GM03348 (cell line): ENCODE measurements at regions not wholly inside any gene's neighbourhood (a gene's known extent, or its start where the extent isn't known, plus 50 kb on each side); places are given as distances from the start of the nearest gene placed in this dataset.
"Not testable (repeated sequence)": the region's sequence is repeated elsewhere in the genome, so short reads cannot be mapped to it uniquely, and the experiment has no call there.

ENCODE experiments used
- DNase-seq: peaks from one replicate; pipeline ENCODE4 v3.0.0; 2012; ENCODE audit warnings: low spot score

DNA sequence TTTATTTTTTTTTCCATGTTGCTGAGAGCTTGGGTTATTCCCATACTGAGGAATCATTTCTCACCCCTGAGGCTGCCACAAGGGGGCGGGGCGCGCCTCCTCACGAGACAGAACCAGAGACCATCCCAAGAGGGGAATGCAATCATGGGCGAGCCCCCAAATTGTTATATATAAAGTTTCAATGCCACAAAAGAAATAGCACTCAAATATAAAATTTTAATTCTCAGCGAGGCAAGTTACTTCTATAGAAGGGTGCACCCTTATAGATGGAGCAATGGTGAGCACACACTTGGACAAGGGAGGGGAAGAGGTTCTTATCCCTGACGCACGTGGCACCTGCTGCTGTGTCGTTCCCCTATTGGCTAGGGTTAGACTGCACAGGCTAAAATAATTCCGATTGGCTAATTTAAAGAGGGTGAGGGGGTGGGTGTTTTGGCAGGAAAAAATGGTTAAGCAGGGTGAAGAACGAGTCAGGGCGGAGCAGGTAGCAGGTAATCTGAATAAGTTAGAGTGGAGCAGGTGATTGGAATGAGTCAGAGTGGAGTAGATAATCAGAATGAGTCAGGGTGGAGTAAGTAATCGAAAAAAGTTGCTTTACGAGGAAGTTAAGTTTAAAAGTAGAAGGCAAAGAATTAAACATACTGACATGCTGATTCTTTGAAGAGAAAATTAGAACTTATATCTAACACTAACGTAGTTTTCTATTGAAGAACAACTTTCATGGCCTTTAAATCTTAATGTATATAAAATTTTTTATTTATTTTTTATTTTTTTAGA is 177.5 kb downstream of the MTCL1 start:
- no peak for DNase-seq

DNA sequence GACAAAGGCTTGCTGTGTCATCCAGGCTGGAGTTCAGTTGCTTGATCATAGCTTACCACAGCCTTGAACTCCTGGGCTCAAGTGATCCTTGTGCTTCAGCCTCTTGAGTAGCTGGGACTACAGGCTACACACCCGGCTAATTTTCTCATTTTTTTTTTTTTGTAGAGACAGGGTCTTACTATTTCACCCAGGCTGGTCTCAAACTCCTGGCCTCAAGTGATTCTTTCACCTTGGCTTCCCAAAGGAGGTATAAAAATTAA is 178.0 kb downstream of the MTCL1 start:
- no peak for DNase-seq

DNA sequence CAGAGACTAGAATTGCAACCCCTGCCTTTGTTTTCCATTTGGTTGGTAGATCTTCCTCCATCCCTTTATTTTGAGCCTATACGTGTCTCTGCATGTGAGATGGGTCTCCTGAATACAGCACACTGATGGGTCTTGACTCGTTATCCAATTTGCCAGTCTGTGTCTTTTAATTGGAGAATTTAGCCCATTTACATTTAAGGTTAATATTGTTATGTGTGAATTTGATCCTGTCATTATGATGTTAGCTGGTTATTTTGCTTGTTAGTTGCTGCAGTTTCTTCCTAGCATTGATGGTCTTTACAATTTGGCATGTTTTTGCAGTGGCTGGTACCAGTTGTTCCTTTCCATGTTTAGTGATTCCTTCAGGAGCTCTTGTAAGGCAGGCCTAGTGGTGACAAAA is 182.5 kb downstream of the MTCL1 start:
- not testable (repeated sequence) for DNase-seq

DNA sequence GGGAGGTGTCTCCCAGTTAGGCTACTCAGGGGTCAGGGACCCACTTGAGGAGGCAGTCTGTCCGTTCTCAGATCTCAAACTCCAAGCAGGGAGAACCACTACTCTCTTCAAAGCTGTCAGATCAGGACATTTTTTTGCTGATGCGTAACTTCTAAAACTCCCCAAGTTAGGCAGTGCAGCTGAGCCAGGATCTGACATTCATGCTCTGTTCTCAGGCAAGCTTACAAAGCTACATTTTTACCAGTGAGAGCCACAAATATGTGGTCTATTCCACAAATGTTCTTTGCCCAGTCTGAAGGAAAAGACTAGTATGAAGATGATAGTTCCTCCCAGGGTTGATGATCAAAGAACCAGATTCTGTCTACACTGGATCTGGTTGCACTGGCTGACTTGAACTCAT is 184.1 kb downstream of the MTCL1 start:
- peak; percentile 42 for DNase-seq

DNA sequence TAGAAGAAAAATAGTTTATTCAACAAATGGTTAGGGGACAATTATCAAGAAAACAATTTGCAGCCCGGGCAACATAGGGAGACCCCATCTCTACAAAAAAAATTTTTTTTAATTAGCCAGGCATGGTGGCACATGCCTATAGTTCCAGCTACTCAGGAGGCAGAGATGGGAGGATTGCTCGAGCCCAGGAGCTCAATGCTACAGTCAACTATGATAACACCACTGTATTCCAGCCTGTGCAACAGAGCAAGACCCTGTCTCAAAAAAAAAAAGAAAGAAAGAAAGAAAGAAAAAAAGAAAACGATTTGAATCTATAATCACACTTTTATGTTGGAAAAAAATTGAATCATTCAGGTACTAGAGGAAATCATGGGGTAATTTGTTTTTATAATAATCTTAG is 185.1 kb downstream of the MTCL1 start:
- not testable (repeated sequence) for DNase-seq

DNA sequence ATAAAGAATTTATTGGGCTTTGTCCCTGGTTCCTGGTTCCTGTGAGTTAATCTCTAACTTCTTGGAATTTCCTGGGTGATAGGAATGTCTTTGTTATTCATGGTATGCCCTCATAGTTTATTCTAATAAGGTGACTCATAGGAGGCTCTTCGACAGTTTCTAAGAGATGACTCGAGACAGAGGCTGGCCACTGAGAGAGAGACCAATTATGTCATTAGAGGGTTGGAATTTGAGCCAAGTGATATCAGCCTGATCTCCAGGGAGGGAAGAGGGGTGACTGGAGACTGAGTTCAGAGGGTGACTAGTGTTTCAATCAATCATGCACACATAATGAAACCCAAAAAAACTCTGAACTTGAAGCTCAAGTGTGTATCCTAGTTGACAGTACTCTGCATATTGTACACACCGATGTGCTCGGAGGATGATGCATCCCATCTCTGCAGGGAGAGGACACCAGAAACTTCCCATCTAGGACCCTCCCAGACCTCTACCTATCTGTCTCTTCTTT is 185.7 kb downstream of the MTCL1 start:
- peak; percentile 83 for DNase-seq

DNA sequence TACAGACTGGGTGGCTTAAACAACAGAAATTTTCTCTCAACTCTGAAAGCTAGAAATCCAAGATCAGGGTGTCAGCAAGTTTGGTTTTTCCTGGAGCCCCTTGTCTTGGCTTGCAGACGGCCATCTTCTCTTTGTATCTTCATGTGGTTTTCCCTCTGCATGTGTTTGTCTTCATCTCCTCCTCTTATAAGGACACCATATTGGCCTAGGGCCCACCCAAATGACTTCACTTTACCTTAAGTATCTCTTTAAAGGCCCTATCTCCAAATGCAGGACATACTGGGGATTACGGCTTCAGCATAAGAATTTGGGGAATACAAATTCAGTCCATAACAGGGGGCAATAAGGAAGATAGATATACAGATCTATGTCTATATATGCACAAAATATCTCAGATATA is 187.9 kb downstream of the MTCL1 start:
- DNase-seq = no peak

DNA sequence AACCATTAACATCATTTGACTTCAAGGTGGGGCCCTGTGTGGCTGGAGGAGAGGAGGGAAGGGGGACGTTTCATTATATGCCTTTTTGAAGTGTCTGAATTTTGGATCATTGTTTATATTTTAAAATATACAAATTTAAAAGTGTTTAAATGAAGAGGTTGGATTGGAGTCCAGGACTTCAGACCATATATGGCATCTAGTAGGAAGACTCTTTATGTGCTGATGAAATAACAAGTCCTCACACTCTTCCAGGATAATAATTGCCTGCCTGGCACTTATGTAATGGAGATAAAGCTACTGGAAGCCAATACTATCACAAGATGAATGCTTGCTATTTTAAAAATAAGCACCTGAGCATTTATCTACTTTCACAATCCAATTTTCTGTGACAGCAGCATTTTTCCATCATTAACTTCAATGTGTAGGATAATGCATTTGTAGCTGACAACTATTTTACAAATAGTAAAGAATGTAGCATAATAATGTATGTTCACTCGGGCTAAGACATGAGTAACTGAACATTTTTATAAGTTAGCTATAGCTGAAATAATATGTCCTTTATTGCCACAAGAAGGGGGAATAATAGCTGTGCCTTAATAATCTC is 188.4 kb downstream of the MTCL1 start:
- DNase-seq = no peak

DNA sequence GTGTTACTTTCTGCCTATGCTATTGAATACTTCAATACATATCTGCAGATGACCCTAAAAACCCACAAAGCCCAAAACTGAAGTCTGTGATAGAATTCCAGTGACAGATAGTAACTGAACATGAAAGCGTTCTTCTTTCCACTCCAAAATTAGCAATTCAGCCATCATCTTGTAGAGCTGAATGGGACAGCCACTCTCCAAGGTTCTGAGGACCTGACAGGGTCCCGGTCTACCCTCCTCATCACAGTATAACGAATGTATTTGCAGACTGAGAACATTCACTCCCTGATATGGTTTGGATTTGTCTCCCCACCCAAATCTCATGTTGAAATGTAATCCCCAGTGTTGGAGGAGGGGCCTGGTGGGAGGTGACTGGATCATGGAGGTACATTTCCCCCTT is 189.5 kb downstream of the MTCL1 start:
- DNase-seq = no peak

DNA sequence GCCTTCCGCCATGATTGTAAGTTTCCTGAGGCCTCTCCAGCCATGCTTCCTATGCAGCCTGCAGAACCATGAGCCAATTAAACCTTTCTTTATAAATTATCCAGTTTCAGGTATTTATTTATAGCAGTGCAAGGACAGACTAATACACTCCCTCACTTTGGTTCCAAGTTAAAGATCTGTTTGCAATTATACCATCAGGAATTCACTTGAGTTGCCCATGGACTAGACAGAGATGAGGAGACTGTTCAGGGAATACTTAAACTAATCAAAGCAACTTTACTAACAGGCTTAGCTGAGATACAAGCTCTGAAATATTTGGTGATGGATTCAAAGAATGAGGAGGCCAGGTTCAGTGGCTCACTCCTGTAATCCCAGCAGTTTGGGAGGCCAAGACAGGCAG is 190.0 kb downstream of the MTCL1 start:
- no peak for DNase-seq

DNA sequence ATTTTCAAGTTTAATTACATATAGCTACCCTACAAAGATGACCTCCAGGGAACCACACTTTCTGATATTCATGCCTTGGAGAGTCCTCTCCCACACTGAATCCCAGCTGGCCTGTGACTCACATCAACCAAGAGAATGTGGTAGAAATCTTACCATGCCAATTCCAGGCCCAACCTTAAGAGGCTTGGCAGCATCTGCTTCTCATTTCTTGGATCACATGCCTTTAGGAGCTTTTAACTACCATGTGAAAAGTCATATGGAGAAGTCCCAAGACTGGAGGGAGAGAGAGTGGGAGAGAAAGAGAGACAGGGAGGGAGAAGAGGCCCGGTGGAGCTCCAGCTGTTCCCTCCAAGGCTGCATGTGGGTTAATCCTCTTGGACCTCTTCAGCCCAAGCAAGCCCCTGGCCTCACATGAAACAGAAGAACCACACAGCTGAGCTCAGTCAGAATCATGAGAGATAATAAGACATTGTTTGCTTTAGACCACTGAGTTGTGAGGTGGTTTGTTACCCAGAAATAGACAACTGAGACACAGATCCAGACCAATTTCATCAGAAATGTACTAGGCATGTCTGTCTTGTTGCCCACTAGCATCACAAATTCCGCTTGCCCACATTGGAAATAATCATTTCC is 190.7 kb downstream of the MTCL1 start:
- peak; percentile 74 for DNase-seq

DNA sequence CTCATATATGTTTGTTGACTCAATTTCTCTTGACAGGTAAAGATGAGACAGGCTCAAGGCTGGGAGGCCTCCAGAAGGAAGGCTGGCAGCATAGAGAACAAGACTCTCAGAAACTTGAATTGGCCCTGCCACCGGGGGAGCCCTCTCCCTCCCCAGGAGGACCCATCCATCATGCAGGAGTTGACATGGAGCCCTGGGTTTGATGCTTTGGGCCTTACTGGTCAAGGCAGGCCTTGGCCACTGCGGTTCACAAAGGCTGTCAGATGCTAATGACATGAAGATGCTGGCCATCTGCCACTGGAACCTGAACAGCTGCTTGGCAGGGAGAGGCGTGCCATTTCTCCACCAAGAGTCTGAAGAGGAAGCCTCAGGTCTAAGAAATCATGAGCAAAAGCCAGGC is 193.6 kb downstream of the MTCL1 start:
- DNase-seq = no peak

DNA sequence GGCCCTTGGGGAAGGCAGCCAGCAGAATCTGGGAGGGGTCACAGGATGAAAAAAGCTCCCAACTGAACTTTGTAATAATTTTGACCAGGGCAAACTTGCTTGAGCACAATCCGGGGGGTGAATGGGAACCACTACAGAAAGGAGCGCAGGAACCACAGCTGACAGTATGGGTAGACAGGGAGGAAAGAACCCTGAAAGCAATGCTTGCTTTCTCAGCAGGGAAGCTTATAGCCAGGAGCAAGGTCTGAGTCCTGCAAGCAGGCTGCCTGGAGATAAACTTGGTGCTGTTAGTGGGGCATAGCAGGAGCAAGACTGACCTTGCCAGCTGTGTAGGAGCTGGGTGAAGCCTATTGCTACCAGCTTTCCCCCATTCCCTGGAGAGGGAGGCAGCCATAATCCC is 195.2 kb downstream of the MTCL1 start:
- no peak for DNase-seq

DNA sequence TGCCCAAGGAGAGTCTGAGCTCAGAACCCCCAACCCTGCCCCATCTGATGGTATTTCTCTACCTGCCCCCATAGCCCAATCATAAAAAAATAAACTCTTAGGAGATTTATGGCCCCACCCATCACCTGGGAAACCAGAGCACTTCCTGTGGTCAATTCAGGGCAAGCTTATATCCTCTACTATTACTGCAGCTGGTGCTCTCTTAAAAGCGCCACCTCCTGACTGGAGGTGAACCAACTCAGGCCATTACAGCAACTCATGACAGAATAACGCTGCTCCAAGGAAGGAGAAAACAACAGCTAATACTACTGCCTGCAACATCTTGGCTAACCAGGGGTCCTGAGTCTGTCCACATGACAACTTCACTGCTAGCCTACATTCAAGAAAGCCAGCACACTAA is 195.7 kb downstream of the MTCL1 start:
- no peak for DNase-seq

DNA sequence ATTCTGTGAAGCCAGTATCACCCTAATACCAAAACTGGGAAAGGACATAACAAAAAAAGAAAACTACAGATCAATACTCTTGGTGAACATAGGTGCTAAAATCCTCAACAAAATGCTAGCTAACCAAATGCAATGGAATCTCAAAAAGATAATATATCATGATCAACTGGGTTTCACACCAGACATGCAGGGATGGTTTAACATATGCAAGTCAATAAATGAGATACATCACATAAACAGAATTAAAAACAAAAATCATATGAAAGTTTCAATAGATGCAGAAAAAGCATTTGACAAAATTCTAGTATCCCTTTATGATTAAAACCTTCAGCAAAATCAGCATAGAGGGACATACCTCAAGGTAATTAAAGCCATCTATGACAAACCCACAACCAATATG is 198.2 kb upstream of the NDUFV2 start:
- DNase-seq = no peak

DNA sequence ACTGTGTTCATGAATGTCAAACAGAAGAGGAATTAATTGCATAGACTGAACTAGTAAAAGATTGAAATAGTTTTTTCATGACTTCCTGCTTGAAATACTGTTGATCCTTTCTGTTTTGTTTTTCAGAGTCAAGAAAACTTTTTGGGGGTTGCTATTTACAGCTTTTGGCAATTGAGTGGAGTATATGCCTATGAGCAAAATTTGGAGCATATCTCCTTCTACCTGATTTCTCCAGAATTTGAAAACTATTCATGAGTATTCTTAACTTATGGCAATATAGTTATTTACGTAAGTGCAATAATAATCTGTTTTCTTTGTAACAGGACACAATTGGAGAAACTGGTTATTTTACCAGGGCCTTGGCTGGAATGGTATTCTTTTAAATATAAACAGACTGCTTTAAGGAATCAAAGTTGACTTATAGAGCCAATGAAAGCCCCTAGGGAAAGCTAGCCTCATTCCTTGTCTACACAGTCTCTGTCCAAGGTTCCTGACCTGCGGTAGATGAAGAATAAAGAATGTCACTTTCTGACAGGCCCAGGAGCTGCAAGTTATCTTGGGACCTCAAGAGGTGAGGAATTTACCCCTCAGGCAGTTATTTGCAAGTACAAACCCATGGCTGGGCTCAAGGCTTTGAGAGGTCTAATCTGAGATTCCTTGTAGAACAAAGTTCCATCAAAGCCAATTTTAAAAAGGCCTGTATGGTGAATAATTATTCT is 193.5 kb upstream of the NDUFV2 start:
- DNase-seq = no peak

DNA sequence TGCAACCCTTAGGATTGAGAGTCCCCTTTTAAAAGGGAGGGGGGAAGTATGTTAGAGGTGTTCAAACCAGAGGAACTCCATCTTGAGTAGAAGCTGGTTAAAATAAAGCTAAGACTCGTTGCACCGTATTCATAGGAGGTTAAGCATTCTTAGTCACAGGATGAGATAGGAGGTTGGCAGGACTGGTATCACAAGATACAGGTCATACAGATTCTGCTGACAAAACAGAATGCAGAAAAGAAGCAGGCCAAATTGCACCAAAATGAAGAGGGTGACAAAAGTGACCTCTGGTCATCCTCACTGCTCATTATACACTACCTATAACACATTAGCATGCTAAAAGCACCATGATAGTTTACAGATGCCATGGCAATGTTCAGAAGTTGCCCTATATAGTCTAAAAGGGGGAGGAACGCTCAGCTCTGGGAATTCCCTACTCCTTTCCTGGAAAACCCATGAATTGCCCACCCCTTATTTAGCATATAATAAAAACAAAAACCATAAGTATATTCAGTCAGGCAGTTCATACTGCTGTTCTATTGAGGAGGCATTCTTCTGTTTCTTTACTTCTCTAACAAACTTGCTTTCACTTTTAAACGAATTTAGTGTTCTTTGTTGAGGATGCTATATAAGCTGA is 192.2 kb upstream of the NDUFV2 start:
- no peak for DNase-seq

DNA sequence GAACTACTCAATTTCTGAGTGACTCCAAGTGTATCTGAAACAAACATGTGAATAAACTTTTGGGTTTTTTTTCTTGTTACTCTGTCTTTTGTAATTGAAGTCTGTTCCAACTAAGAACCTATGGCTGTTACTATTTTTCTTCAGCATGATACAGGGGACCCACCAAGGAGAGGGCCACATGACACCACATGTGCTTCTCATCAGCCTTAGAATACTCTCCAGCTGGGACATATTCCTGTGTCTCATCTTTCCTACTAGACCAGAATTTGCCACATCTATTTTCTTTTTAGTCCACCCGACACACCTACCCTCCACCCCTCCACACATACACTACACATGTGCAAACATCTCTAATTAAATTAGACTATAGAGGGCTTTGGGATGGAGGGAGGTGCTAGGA is 191.7 kb upstream of the NDUFV2 start:
- peak; percentile 16 for DNase-seq

DNA sequence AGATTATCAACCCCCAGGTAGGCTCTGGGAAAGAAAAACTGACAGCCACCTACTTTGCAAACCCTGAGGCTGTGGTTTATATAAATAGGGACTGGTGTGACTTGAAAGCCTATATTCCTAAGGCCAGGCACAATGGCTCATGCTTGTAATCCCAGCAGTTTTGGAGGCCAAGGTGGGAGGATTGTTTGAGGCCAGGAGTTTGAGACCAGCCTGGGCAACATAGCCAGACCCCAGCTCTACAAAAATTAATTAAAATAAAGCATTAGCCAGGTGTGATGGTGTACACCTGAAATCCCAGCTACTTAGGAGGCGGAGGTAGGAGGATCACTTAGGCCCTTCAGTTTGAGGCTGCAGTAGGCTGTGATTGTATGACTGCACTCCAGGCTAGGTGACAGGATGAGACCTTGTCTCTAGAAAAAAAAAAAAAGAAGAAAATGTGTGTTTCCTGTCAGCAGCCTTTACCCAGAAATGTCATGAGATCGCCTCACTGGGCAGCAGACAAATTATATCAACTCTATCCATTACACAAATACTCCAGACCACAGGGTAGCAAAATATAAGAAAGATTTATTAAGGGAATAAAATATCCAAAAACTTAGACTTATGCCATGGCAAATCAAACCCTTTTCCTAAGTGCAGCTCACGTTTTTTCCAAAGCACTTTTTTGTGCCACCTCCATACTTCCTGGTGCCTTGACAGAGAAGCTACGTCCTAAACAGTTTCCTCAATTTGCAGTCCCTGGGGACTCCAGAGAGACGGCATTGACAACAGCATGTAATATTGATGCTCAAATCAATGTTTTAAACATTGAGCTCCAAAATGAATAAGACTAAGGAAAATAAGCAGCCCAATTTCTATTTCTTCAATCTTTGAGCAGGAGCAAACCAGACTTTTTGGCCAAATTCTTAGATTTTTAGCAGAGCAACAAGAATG is 190.8 kb upstream of the NDUFV2 start:
- no peak for DNase-seq

DNA sequence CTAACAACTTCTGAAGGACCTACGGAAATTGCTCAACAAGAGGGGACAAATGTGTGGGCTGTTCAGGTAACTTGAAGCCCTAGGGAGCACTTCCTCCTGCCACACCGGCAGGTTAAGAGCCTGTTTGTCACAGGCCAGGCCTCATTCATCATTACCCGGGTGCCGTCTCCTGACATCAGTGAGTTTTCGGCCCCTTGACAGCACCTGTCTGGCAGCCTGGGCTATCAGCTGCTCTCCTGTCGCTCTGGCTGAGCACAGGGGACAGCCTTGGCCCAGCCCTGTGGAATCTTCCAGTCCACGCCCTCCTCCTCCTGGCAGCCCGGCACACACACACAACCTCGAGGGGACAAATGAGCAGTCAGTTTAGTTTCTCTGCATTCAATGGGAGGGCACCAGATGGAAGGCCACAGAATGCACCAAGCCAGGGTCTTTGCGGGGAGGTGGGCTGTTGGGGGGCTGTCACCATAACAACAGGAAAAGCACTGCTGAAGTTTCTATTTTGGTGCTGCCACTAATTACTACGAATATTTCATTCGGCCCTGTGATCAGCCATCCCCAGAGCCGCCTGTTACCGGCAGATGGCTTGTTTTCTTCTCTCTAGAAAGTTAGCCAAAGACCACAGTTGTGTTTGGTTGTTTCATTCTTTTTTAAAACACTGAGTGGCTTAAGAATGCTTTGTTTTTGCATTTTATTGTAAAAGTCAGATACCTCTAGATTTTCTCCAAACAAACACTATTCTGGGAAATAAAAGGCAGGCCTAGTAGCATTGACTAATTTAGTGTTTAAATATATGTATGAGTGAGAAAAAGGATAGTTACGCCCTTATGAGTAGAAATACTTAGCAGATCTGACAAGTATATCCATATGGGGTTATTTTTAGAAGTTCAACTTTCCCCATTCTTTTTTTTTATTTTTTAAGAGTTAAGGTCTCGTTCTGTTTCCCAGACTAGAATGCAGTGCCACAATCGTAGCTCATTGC is 189.9 kb upstream of the NDUFV2 start:
- DNase-seq = no peak
